Smooth muscle cell (in vitro differentiated cells): ENCODE measurements at regions not wholly inside any gene's neighbourhood (a gene's known extent, or its start where the extent isn't known, plus 50 kb on each side); places are given as distances from the start of the nearest gene placed in this dataset.
A peak's percentile ranks its signal among the peaks of the same experiment; 100 is the strongest.

Experiments
- DNase-seq: peaks from one replicate; lab custom pipeline; 2025; ENCODE audit not compliant: unreplicated experiment; lab: John Stamatoyannopoulos, UW
- H2AFZ ChIP-seq: fragments of 200-600 bp; sonication (generic); 2 replicates; pipeline ENCODE4 v1.6.0; 2016; ENCODE audit warnings: antibody characterized with exemption, low read depth, mild to moderate bottlenecking
- H3F3A ChIP-seq: fragments of 200-600 bp; sonication (generic); 2 replicates; pipeline ENCODE4 v1.6.0; 2017; ENCODE audit warnings: antibody characterized with exemption, low read depth
- H3K27ac ChIP-seq: fragments of 200-600 bp; sonication (generic); 2 replicates; pipeline ENCODE4 v1.5.1; 2016; ENCODE audit warnings: low read depth, mild to moderate bottlenecking
- H3K27me3 ChIP-seq: fragments of 200-600 bp; sonication (generic); 2 replicates; pipeline ENCODE4 v1.6.1; 2016; ENCODE audit warnings: low read depth, mild to moderate bottlenecking
- H3K36me3 ChIP-seq: fragments of 200-600 bp; sonication (generic); 2 replicates; pipeline ENCODE4 v1.5.1; 2016; ENCODE audit warnings: low read depth
- H3K4me1 ChIP-seq: fragments of 200-600 bp; sonication (generic); 2 replicates; pipeline ENCODE4 v1.5.1; 2016; ENCODE audit warnings: low read depth
- H3K4me2 ChIP-seq: fragments of 200-600 bp; sonication (generic); 2 replicates; pipeline ENCODE4 v1.6.0; 2016; ENCODE audit warnings: mild to moderate bottlenecking
- H3K4me3 ChIP-seq: fragments of 200-600 bp; sonication (generic); 2 replicates; pipeline ENCODE4 v1.5.1; 2016; ENCODE audit warnings: mild to moderate bottlenecking
- H3K79me2 ChIP-seq: fragments of 200-600 bp; sonication (generic); 2 replicates; pipeline ENCODE4 v1.6.0; 2016; ENCODE audit warnings: low read depth, mild to moderate bottlenecking
- H3K9ac ChIP-seq: fragments of 200-600 bp; sonication (generic); 2 replicates; pipeline ENCODE4 v1.6.0; 2016; ENCODE audit warnings: low read depth
- H3K9me3 ChIP-seq: fragments of 200-600 bp; sonication (generic); replicated peaks from 2 replicates; pipeline ENCODE4 v1.5.1; 2016; ENCODE audit warnings: low read depth
- H4K20me1 ChIP-seq: fragments of 200-600 bp; sonication (generic); 2 replicates; pipeline ENCODE4 v1.6.0; 2016; ENCODE audit warnings: low read depth
- WGBS: methylation state at CpG from one replicate; pipeline ENCODE4 v1.1.7; 2016; ENCODE audit warnings: low lambda C conversion rate; 5-methylcytosine and 5-hydroxymethylcytosine counted together
- TF ChIP-seq, protein P1 (sequence below): fragments of 200-600 bp; sonication (generic); IDR thresholded peaks from 2 replicates; pipeline ENCODE4 v1.5.1; 2017; ENCODE audit warnings: borderline replicate concordance, mild to moderate bottlenecking, antibody characterized with exemption; ENCODE audit not compliant: insufficient read depth, poor library complexity, severe bottlenecking

DNA sequence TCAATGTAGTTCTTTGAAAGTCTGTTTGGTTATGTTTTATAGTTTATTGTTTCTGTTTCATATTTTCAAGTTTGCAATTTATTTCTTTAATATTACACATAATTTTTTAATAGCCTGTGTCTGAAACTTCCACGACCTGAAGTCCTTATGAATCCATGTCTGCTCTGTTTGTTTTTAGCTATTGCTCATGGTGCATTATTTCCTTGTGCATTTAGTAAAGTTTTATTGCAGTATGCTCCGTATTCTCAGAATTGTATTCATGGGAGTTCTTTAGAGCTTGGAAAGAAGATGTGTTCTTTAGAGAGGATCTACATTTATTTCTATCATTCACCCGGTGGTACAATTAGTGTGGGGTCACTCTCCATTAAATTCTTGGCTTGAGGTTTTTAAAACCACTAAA is 133.2 kb upstream of the NFIB start:
- 69% methylated on average over 3 of the region's 3 CpGs for WGBS

DNA sequence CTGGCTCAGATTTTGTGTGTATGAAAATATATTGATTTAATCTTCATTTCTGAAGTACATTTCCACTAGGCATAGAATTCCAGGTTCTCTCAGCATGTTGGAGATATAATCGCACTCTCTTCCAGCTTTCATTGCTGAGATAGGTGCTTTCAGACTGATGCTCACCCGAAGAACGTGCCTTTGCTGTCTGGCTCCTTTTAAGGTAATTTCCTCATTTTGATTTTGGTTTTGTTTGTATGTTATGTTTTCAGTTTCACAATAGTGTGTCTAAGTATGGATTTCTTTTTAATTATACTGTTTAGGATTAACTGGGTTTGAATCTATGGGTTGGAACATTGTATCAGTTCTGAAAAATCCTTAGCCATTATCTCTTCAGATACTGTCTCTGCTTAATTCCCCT is 132.0 kb upstream of the NFIB start:
- WGBS: 92% methylated on average over 3 of the region's 3 CpGs
- Histone ChIP-seq H3K4me1 (no peaks in the 10 kb centered on the region), H3K4me3 (no peak overlapping the region), H3K27ac (no peak overlapping the region), H3K9ac (no peak overlapping the region), H2AFZ (no peak overlapping the region), H3K27me3 (no peaks in the 10 kb centered on the region), H3K4me2 (no peak overlapping the region), H3K79me2 (no peaks in the 10 kb centered on the region), H3F3A (no peaks in the 10 kb centered on the region), H3K36me3 (no peaks in the 10 kb centered on the region), H4K20me1 (no peaks in the 10 kb centered on the region), H3K9me3 (no peaks in the 10 kb centered on the region)
- TF ChIP-seq, protein P1, sequence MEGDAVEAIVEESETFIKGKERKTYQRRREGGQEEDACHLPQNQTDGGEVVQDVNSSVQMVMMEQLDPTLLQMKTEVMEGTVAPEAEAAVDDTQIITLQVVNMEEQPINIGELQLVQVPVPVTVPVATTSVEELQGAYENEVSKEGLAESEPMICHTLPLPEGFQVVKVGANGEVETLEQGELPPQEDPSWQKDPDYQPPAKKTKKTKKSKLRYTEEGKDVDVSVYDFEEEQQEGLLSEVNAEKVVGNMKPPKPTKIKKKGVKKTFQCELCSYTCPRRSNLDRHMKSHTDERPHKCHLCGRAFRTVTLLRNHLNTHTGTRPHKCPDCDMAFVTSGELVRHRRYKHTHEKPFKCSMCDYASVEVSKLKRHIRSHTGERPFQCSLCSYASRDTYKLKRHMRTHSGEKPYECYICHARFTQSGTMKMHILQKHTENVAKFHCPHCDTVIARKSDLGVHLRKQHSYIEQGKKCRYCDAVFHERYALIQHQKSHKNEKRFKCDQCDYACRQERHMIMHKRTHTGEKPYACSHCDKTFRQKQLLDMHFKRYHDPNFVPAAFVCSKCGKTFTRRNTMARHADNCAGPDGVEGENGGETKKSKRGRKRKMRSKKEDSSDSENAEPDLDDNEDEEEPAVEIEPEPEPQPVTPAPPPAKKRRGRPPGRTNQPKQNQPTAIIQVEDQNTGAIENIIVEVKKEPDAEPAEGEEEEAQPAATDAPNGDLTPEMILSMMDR: no peak
- no peak for DNase-seq

More for the DNA sequence above, 133.2 kb upstream of the NFIB start:
- H3K79me2 ChIP-seq: no peaks in the 10 kb centered on the region
- no peak for DNase-seq
- H3K9ac ChIP-seq: no peak overlapping the region
- TF ChIP-seq, protein P1: no peak
- no peaks in the 10 kb centered on the region for H3K27me3 ChIP-seq
- no peaks in the 10 kb centered on the region for H3K9me3 ChIP-seq
- no peak overlapping the region for H3K27ac ChIP-seq
- H3K4me1 ChIP-seq: no peaks in the 10 kb centered on the region
- no peak overlapping the region for H3K4me2 ChIP-seq
- H3F3A ChIP-seq: no peaks in the 10 kb centered on the region
- H3K4me3 ChIP-seq: no peak overlapping the region
- H3K36me3 ChIP-seq: no peaks in the 10 kb centered on the region
- H4K20me1 ChIP-seq: no peaks in the 10 kb centered on the region
- no peak overlapping the region for H2AFZ ChIP-seq

DNA sequence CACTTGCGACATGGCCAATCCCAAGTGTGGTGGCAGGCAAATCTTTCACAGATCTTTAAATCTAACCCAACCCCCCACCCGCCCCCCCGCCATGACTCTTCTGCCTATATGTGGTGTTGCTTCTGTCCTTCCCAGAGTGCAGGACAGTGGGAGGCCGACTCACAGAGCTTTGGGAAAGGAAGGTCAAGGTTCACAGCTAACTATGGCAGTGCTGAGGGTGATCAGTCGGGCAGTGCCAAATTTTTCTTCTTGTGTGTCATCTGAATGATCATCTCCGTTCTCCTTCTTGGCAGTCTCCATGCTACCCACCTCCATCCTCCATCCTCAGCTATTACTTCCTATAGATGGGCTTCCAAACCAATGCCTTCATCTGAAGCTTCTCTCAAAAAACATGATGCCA is 129.0 kb upstream of the NFIB start:
- no peaks in the 10 kb centered on the region for H3K36me3 ChIP-seq
- no peak overlapping the region for H3K4me2 ChIP-seq
- H3K27ac ChIP-seq: no peak overlapping the region
- H2AFZ ChIP-seq: no peak overlapping the region
- H3K27me3 ChIP-seq: no peaks in the 10 kb centered on the region
- no peaks in the 10 kb centered on the region for H3K9me3 ChIP-seq
- no peaks in the 10 kb centered on the region for H3K4me1 ChIP-seq
- no peak overlapping the region for H3K9ac ChIP-seq
- DNase-seq: no peak
- H4K20me1 ChIP-seq: no peaks in the 10 kb centered on the region
- no peaks in the 10 kb centered on the region for H3F3A ChIP-seq
- TF ChIP-seq, protein P1: no peak
- no peak overlapping the region for H3K4me3 ChIP-seq
- WGBS: 91% methylated on average over 6 of the region's 6 CpGs
- no peaks in the 10 kb centered on the region for H3K79me2 ChIP-seq

DNA sequence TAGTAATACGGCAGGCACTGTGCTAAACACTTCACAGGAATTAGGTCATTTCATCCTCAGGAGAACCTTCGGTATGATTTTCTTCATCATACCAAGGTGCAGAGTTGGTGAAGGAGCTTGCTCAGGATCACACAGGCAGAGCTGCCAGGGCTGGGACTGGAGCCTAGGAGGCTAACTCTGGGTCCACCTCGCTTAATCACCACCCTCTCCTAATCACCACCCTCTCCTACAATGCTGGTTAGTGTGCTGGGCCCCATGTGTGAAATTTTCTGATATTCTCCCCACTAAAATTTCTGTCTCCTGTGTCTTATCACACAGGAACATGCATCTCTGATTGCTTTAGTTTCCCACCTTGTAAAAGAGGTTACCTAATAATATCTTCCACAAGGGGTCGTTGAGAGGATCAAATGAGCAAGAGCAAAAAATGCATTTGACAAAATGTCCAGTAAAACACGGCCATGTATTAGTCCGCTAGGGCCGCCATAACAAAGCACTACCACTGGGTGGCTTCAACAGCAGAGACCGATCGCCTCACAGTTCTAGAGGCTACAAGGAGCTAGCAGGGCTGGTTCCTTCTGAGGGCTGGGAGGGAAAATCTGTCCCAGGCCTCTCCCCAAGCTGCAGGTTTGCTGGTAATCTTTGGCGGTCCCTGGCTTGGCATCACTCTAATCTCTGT is 128.2 kb upstream of the NFIB start:
- Histone ChIP-seq H3K79me2 (no peaks in the 10 kb centered on the region), H3K4me2 (no peak overlapping the region), H2AFZ (no peak overlapping the region), H3K4me3 (no peak overlapping the region), H3F3A (no peaks in the 10 kb centered on the region), H4K20me1 (no peaks in the 10 kb centered on the region), H3K27me3 (no peaks in the 10 kb centered on the region), H3K36me3 (no peaks in the 10 kb centered on the region), H3K9me3 (no peaks in the 10 kb centered on the region), H3K4me1 (no peaks in the 10 kb centered on the region), H3K9ac (no peak overlapping the region), H3K27ac (no peak overlapping the region)
- 64% methylated on average over 10 of the region's 10 CpGs for WGBS
- DNase-seq: no peak
- TF ChIP-seq, protein P1: peak; percentile 42
